ENCODE measurements at regions not wholly inside any gene's neighbourhood (a gene's known extent, or its start where the extent isn't known, plus 50 kb on each side); places are given as distances from the start of the nearest gene placed in this dataset.

DNA sequence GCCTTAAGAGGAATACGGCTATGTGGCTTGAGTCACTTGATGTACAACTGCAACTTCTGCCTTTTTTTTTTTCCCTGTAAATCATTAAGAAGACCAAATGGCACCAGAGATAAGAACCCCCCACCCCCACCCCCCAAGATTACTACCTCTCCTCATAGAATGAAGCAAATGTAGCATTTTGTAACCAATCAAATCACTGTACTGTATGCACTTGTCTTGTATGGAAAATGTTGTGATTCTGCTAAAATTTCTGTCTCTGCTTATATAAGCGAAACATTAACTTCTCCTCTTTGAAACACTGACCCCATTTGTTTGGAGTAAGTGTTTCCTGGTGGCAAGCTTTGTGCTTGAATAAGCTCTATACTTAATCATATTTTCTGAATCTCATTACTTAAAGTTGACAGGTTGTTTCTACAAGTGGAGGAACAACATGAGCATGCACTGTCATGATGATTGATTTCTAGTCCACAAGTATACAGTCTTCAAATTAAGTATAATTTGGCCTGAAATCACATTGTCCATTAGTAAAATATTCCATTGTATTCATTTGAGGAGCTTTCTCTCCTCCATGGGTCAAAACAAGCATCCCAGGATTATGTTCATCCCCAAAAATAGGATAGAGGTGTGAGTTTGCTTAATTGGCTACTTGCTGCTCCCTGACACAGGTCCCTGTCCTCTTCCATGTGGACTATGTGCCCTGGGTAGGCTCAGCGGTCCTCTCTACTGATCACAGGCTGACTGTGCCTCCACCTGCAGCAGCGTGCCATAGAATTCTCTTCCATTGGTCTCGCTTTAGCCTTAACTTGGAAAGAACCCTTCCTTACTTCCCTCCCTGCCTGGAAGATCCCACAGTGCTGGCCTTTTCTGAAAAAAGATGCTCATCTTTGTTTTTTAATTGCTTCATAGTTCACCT lies 104.0 kb upstream of the BMP2K start:
- Histone ChIP-seq H3K9me3 (no peaks in the 10 kb centered on the region), H3K4me1 (peaks cover 9% of the 10 kb centered on the region; the same call in 1 of the 3 replicates), H3K4me2 (no peak overlapping the region), H3K4me3 (no peak overlapping the region), H3K27ac (0 out of 6 replicates have a peak overlapping the region, but pooled peaks of 1 of the 2 experiments have one; percentile 13)
- POLR2A ChIA-PET: no interaction called here
- CTCF ChIA-PET: interaction anchor here (0.9 kb wide), 1 partner anchor 10 kb away, joined by 3 read pairs; no protein-coding TSS in a partner anchor
- WGBS (ENCODE audit: missing lambda C conversion rate): 82% methylated on average over 5 of the region's 5 CpGs
- DNase-seq (ENCODE audit: low read depth in 1 of 2, low spot score in 1 of 2) (no peak), ATAC-seq (no peak), FAIRE-seq (no peak)
- TF ChIP-seq, protein P1, sequence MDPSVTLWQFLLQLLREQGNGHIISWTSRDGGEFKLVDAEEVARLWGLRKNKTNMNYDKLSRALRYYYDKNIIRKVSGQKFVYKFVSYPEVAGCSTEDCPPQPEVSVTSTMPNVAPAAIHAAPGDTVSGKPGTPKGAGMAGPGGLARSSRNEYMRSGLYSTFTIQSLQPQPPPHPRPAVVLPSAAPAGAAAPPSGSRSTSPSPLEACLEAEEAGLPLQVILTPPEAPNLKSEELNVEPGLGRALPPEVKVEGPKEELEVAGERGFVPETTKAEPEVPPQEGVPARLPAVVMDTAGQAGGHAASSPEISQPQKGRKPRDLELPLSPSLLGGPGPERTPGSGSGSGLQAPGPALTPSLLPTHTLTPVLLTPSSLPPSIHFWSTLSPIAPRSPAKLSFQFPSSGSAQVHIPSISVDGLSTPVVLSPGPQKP (IDR thresholded peaks at IDR 0.05; ENCODE audit: low read depth, low read length): no peak
- no peak for TF ChIP-seq ZFP36 (IDR thresholded peaks at IDR 0.05; ENCODE audit: borderline replicate concordance, partially characterized antibody)
- no peak for TF ChIP-seq FOXS1 (CRISPR knock-in tag; IDR thresholded peaks at IDR 0.05)
- no peak for TF ChIP-seq JUN (IDR thresholded peaks at IDR 0.05)
- TF ChIP-seq BHLHE40 (IDR thresholded peaks at IDR 0.05; ENCODE audit: low read depth, low read length): no peak
- TF ChIP-seq, protein P2, sequence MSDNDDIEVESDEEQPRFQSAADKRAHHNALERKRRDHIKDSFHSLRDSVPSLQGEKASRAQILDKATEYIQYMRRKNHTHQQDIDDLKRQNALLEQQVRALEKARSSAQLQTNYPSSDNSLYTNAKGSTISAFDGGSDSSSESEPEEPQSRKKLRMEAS (IDR thresholded peaks at IDR 0.05): no peak
- TF ChIP-seq CBX8 (IDR thresholded peaks at IDR 0.05): no peak
- TF ChIP-seq, protein P3, sequence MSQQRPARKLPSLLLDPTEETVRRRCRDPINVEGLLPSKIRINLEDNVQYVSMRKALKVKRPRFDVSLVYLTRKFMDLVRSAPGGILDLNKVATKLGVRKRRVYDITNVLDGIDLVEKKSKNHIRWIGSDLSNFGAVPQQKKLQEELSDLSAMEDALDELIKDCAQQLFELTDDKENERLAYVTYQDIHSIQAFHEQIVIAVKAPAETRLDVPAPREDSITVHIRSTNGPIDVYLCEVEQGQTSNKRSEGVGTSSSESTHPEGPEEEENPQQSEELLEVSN (IDR thresholded peaks at IDR 0.05; ENCODE audit: borderline replicate concordance, low read depth): no peak
- no peak for TF ChIP-seq RARB (CRISPR knock-in tag; IDR thresholded peaks at IDR 0.05)
- TF ChIP-seq EP300 (IDR thresholded peaks at IDR 0.05): no peak
- no peak for TF ChIP-seq MAZ (IDR thresholded peaks at IDR 0.05; ENCODE audit: borderline replicate concordance, low read depth, low read length)
- TF ChIP-seq FOSB (CRISPR knock-in tag; IDR thresholded peaks at IDR 0.05): no peak
- TF ChIP-seq ZSCAN20 (CRISPR knock-in tag; IDR thresholded peaks at IDR 0.05): no peak
- no peak for TF ChIP-seq NFE2L2 (conservative IDR thresholded peaks at IDR 0.05; ENCODE audit: low read length)
- no peak for TF ChIP-seq MYC (IDR thresholded peaks at IDR 0.05; ENCODE audit: borderline replicate concordance, low read length)
- TF ChIP-seq, protein P4, sequence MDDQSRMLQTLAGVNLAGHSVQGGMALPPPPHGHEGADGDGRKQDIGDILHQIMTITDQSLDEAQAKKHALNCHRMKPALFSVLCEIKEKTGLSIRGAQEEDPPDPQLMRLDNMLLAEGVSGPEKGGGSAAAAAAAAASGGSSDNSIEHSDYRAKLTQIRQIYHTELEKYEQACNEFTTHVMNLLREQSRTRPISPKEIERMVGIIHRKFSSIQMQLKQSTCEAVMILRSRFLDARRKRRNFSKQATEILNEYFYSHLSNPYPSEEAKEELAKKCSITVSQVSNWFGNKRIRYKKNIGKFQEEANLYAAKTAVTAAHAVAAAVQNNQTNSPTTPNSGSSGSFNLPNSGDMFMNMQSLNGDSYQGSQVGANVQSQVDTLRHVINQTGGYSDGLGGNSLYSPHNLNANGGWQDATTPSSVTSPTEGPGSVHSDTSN (IDR thresholded peaks at IDR 0.05): no peak
- TF ChIP-seq, protein P5, sequence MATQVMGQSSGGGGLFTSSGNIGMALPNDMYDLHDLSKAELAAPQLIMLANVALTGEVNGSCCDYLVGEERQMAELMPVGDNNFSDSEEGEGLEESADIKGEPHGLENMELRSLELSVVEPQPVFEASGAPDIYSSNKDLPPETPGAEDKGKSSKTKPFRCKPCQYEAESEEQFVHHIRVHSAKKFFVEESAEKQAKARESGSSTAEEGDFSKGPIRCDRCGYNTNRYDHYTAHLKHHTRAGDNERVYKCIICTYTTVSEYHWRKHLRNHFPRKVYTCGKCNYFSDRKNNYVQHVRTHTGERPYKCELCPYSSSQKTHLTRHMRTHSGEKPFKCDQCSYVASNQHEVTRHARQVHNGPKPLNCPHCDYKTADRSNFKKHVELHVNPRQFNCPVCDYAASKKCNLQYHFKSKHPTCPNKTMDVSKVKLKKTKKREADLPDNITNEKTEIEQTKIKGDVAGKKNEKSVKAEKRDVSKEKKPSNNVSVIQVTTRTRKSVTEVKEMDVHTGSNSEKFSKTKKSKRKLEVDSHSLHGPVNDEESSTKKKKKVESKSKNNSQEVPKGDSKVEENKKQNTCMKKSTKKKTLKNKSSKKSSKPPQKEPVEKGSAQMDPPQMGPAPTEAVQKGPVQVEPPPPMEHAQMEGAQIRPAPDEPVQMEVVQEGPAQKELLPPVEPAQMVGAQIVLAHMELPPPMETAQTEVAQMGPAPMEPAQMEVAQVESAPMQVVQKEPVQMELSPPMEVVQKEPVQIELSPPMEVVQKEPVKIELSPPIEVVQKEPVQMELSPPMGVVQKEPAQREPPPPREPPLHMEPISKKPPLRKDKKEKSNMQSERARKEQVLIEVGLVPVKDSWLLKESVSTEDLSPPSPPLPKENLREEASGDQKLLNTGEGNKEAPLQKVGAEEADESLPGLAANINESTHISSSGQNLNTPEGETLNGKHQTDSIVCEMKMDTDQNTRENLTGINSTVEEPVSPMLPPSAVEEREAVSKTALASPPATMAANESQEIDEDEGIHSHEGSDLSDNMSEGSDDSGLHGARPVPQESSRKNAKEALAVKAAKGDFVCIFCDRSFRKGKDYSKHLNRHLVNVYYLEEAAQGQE (IDR thresholded peaks at IDR 0.05): no peak

DNA sequence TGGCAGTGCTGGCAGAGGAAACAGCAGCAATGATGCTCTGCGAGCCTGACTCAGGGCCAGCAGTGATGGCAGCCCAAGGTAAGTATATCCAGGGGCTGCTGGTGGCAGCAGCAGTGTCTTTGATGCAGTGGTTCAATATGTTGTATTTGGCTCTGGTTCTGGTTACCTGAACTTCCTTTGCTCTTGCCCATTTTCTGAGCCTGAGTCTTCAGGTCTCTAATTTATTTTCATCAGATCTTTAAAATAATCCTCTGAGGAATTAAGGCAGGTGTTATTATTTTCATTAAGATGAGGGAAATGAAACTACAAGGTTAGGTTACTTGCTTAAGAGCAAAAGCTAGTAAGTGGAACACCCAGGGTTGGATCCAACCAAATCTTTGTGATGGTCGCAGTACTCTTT lies 102.8 kb upstream of the BMP2K start:
- ChIA-PET CTCF (no interaction called here), POLR2A (no interaction called here)
- WGBS (ENCODE audit: missing lambda C conversion rate): 91% methylated on average over 2 of the region's 2 CpGs
- Histone ChIP-seq H3K4me2 (no peak overlapping the region), H3K4me3 (no peak overlapping the region), H3K27ac (no peak overlapping the region), H3K4me1 (no peaks in the 10 kb centered on the region), H3K9me3 (no peaks in the 10 kb centered on the region)
- ATAC-seq (no peak), FAIRE-seq (no peak), DNase-seq (ENCODE audit: low read depth in 1 of 2, low spot score in 1 of 2) (no peak)
- TF ChIP-seq RAD21 (conservative IDR thresholded peaks at IDR 0.05 in 1 of 2, IDR thresholded peaks at IDR 0.05 in 1 of 2) (no peak), ZNF302 (CRISPR knock-in tag; IDR thresholded peaks at IDR 0.05) (no peak), HOXA7 (CRISPR knock-in tag; IDR thresholded peaks at IDR 0.05) (no peak), GATA3 (IDR thresholded peaks at IDR 0.05; ENCODE audit: borderline replicate concordance) (no peak), MYC (IDR thresholded peaks at IDR 0.05; ENCODE audit: borderline replicate concordance, low read length) (no peak), ZFP36 (IDR thresholded peaks at IDR 0.05; ENCODE audit: borderline replicate concordance, partially characterized antibody) (no peak), RCOR1 (IDR thresholded peaks at IDR 0.05; ENCODE audit: low read depth, low read length) (no peak), HEYL (CRISPR knock-in tag; IDR thresholded peaks at IDR 0.05) (no peak), ZSCAN20 (CRISPR knock-in tag; IDR thresholded peaks at IDR 0.05) (no peak), RNF2 (IDR thresholded peaks at IDR 0.05; ENCODE audit: borderline replicate concordance, low read depth) (no peak), POLR2AphosphoS2 (conservative IDR thresholded peaks at IDR 0.05; ENCODE audit: low read length) (no peak), SREBF2 (IDR thresholded peaks at IDR 0.05) (no peak)
- TF ChIP-seq, protein P5 (IDR thresholded peaks at IDR 0.05): no peak
